ENCODE measurements at regions not wholly inside any gene's neighbourhood (a gene's known extent, or its start where the extent isn't known, plus 50 kb on each side); places are given as distances from the start of the nearest gene placed in this dataset.

DNA sequence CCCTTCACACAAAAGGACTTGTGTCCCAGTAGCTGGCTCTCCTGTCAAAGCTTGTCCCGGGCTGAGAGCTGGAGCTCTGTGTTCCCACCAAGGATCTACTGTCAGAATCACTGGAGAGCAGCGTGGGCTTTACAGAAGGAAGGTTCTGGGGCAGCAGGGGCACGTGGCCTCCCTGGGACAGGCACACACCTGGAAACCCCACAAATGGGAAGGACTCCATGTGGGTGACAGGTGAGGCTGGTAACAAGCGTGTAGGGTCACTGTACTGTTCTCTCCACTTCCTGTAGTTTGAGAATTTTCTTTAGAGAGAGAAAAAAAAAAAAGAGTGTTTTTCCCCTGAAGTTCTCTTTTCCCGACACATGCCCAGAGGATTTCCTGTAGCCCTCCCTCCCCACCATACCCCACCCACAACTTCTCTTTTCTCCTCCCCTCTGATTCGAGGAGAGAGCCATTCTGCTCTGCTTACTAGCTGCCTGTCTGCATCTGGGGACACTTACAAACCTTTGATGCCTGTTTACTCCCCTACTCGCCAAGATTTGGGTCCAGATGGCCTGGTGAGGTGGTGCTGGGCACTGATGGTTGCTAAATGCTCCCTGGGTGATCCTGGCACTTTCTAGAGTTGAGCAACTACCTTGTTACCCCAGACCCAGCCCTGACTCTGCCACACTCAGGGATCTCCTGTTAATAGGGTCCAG is 84.1 kb upstream of the SIRPA start:
- TF ChIP-seq CTCF (conservative IDR thresholded peaks at IDR 0.05; ENCODE audit: low read length) = no peak
- no peak for TF ChIP-seq EZH2phosphoT487 (IDR thresholded peaks at IDR 0.05; ENCODE audit: borderline replicate concordance, low read depth, low read length)
